HG03457 (cell line): ENCODE measurements at regions not wholly inside any gene's neighbourhood (a gene's known extent, or its start where the extent isn't known, plus 50 kb on each side); places are given as distances from the start of the nearest gene placed in this dataset.

Source experiments
- ATAC-seq: cut with Tn5 transposase; IDR thresholded peaks from one replicate; pipeline ENCODE4 v1.9.1; 2021; ENCODE audit warnings: moderate number of reproducible peaks; ENCODE audit not compliant: unreplicated experiment

DNA sequence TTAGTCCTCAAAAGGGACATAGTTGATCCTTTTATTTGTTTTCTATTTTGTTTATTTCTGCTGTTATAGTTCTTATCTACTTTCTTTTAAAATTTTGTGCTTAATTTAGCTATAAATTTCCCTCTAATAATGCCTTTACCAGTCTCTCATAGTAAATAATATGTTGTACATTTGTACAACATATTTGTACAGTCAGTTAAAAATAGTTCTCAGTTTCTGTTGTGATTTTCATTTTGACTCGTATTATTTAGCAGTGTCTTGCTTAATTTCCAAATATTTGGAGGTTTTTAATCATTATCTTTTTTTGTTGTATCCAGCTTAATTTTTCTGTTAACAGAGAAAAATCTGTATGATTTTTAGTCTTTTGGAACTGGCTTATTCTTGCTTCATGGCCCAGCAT lies 443.6 kb upstream of the TRIB2 start:
- ATAC-seq: no peak

DNA sequence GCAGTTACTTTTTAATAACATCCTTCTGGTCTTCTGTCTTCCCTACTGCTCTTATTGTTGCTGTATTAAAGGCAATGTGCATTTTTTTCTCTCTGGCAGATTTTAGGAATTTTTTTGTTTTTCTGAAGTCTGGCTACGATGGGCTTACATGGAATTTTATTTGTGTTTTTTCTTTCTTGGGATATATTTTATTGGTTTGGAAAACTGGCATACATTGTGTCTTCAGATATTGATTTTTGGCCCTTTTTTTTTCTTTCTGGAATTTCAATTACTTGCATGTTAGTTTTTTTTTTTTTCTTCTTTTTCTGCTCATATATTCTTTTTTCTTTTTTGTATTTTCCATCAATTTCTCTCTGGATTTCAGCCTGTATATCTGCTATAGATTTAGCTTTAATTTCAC lies 442.1 kb upstream of the TRIB2 start:
- no peak for ATAC-seq

DNA sequence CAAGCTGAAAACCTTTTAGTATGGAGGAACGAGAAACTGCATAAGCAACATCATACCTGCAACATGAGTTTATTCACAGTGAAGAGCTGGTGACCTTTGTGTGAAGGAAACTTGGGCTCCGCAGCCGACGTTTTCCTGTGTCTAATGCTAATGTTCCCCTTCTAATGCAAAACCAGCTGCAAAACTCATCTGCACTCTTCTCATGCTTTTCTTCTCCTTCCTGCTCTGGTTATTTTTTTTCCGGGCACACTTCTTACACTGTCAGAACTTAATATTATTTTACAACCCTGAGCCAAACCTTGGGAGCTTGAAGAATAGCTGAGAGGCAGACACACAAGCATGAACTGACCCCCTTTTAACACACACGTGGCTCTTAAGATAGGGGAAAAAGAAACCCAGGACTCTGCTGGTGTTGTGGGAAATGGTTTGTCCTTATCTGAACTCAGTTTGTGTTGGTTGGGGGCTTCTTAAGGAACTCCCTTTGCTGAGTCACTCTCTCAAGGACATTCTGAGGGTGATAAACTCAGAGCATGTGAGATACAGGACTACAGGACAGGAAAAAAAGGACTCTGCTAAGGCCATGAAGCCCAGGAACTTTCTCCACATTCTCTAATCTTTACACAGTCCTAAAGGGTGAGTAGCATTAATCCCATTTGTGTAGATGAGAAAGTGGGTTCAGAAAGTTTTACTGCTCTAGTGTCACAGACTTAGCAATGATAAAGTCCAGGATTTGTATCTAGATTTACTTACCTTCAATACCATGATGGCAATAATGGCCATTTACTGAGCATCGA lies 439.3 kb upstream of the TRIB2 start:
- ATAC-seq: no peak

DNA sequence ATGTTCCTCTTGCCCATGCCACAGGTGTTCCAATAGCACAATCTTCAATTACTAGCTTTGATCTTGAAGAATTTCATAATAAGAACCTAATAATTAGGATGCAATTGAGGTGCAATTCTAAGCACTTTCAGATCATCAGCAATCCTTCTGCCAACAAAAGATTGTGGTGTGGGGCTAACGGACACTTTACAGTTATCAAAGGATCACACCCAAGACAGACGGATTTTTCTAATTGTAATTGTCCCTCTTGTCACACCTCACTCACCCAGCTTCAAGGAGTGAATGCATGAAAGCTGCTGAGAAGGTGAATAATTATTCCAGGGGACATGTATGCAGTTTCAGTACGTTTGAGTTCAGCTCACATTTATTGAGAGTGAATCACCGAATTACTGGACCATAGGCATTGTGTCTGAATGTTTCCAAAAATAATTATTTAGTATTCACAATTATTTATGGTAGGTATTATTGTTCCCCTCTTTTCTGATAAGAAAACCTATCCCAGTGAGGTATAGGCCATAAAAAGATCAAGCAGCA lies 438.5 kb upstream of the TRIB2 start:
- ATAC-seq: no peak

DNA sequence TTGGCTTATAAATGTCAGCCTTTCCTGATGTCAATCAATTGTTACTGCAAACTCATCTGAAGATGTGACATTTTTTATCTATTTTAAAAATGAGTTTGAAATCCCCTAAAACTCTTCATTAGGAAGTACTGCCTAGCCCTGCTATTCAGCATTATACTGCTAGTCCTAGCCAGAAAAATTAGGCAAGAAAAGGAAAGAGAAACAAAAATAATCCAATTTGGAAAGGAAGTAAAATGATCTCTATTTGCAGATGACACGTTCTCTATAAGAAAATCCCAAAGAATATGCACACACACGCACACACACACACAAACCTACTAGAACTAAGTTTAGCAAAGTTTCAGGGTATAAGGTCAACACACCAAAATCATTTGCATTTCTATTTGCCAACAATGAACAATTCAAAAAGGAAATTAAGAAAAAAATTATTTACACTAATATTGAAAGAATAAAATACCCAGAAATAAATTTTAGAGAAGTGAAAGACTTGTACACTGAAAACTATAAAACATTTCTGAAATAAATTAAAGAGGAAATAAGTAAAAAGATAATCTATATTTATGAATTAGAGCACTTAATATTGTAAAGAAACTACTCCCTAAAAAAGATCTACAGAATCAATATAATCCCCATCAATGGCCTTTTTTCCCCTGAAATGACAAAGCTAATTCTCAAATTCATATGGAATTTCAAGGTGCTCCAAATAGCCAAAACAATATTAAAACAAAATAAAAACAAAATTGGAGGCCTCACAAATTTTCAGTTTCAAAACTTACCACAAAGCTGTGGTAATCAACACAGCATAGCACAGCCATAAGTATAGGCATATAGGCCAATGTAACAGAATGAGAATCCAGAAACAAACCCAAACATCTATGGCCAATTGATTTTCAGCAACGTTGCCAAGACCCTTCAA lies 433.7 kb upstream of the TRIB2 start:
- peak; percentile 84 for ATAC-seq

DNA sequence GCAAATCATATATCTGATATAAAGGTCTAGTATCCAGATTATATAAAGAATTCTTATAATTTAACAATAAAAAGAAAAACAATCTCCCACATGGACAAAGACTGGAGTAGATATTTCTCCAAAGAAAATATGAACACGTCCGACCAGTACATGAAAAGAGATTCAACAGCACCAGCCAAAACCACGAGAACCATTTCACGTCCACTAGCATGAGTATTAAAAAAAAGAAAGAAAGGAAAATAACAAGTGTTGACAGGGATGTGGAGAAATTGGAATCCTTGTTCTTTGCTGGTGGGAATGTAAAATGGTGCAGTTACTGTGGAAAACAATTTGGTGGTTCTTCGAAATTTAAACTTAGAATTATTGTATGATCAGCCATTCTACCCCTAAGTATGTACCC lies 432.7 kb upstream of the TRIB2 start:
- no peak for ATAC-seq

DNA sequence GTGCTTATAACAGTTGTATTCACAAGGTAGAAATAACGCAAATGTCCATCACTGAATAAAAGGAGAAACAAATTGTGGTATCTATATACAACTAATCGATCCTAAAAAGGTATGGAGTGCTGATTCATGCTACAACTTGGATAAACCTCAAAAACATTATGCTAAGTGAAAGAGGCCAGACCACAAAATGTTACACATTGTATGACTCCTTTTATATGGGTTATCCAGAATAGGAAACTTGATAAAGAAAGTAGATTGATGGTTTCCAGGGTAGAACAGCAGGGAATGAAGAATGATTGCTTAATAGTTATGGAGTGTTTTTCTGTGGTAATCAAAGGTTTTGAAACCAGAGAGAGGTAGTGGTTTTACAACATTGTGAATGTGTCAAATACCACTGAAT lies 432.2 kb upstream of the TRIB2 start:
- ATAC-seq: no peak

DNA sequence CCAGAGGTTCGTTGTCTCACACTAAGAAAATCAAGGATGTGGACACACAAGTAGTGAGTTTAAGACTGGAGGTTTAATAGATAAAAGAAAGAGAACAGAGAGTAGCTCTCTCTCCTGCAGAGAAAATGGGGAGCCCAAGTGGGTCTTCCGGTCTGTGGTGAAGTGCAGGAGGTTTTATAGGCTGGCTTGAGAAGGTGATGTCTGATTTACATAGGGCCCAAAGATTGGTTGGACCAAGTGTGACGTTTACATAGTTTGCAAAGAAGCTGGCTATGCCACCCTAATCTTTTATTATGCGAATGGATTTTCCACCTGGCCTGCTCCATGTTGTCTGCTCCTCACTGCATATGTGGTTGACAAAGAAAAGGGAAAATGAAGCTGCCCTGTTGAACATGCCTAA lies 430.4 kb upstream of the TRIB2 start:
- no peak for ATAC-seq

DNA sequence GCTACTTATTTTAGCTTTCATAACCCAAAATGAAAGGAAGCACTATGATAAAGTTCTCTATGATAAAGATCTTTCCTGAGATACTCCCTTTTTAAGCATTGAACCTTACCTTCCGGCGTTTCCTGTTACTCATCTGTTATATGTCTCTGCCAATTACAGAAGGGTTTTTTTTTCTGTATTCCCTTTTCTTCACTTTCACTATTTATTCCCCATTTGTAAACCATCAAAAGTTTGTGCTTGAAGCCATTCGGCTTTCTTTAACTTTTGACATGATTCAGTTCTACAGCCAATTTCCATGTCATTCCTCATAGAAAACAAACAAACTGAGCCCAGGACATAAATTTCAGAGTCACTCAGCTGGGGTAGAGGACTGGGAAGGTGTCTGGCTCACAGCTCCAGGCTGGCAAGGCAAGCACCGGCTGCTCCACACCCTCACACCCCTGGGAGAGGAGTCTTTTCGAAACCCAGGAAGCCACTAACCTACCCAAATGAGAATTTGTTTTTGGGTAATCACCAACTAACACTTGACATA lies 429.4 kb upstream of the TRIB2 start:
- no peak for ATAC-seq

DNA sequence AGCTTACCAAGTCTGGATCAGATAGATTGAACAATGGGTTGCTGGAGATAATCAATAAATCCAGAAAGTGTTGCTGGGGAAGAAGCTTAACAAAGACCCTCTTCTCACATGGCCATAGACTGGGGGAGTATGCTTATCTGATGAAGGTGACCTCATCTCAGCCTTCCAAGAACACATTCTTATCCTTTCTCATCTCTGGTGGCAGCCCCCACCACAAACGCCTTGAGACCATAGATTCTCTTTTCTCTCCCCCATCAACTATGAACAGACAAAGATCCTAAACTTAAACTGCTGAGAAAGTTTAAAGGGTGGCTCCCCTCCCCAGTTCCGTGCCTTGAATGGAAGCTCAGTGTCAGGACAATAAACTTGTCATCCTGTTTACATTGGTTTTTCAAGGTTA lies 428.7 kb upstream of the TRIB2 start:
- no peak for ATAC-seq

DNA sequence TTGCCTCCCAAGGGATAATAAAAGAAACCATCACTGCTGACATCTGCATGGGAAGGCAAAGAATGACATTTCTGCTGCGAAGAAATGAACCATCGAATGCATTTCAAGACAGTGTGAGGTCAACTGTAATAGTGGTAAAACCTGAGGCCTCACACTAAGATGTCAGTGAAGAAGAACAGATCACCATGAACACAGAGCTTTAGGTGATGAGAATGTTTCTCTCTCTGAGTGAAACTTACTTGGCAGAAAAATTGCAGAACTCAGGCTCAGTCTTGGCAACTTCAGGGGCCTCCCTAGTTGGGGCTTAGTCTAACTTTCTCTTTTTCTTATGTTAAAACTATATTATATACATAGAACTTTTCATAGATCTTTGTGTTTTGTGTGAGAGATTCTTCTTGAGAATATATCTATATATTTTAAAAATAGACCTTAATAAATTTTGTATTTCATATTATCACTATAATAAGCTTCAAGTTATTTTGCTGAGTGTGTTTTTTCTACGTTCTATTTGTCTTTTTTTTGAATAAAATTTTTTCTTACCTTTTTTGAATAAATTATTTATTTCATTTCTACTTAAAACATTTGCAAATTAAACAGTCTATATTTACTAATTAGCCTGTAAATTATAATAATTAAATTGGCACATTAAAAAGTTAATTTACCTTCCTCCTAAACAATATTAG lies 427.5 kb upstream of the TRIB2 start:
- no peak for ATAC-seq

DNA sequence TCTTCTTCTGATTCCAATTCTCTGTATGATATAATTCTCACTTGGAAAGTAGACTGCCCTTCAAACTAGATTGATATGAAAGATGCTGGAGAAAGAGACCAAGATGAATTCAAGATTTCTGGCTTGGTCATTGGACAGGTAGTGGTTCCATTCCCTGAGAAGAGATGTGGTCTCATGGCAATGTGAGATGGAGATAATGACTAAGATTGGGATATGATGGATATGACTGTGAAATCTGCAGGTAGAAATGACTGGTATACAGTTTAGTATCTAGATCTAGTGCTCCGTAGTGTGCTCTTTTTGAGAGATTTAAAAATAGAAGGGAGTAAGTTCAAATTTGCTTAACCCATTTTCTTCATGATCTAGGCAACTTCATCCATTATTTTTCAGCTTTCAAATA lies 425.4 kb upstream of the TRIB2 start:
- ATAC-seq: no peak

DNA sequence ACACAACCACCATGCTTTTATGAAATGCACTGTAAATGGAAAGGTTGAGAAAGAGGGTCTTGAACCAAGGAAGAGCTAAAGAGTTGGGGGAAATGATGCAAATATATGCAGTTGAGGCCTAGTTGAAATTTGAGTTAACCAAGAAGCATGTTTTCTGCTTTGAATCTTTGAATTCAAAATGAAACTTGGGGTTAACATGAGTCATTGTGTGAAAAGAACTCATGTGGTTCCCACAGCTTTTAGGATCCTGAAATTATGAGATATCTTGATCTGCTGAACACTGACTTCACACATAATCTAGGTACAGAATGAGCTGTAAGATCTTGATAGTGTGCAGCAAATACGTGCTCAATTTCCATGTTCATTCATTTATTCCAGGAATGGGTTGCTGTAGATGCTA lies 422.9 kb upstream of the TRIB2 start:
- ATAC-seq: peak; percentile 95

DNA sequence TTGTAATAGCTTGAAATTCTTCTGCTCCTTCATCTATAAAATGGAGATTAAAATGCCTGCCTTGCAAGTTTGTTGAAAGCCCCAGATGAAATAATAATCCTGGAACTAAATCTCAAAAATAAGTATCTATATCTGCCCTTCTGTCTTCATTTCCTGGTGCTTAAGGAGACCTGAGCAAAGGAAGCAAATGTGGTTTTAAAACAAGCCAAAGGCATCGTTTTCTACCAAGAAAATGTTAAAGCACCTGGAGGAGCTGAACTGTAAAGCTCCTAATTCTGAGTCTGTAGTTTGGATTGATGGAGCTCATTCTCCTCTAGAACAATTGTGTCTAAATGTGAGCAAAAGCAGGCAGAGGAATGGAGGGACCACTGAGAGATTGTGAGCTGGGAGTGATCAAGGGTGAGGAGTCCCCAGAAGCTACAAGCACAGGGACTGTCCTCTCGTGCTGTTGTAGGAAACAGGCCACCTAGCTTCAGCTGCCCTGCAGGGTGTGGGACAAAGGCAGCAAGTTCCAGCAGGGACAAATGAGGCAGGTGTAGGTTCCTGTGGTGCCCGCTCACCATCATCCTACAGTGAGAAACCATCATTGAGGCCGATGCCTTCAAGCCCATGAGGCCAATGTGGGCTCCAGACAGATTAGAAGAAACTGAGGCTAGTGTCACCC lies 420.7 kb upstream of the TRIB2 start:
- no peak for ATAC-seq

DNA sequence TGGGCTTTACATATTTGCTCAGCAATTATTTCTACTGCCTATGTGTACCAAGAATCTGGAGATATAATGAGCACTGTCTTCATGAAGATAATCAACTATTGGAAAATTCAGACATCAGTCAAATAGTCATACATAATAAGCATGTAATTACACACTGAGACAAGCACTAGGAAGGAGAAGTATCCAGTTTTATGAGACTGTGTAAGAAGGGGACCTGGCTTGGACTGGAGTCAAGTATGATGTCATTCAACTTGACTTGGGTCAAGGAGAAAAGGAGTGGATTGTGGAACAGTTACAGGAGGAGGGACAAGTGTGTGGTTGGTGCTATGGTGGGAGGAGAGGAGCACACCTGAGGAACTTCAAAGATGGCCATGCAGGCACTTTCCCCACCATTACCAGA lies 419.8 kb upstream of the TRIB2 start:
- ATAC-seq: no peak

DNA sequence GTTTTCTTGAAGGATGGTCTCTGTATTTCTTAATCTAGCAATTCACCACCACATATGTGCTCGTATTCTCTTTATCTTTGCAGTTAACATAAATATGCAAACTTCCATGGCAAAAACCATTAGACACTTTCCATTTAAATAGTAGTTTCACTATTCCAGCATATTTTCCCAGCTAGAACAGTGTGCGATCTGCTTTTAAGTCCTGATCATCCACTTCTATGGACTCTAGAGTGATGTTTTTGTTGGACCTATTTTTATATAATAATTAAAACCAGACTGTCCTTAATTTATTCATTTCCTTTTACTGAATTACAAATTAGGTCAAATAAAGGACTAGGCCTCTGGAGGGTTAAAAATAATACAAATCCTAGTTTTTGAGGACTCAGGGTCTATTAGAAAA lies 418.4 kb upstream of the TRIB2 start:
- ATAC-seq: no peak

DNA sequence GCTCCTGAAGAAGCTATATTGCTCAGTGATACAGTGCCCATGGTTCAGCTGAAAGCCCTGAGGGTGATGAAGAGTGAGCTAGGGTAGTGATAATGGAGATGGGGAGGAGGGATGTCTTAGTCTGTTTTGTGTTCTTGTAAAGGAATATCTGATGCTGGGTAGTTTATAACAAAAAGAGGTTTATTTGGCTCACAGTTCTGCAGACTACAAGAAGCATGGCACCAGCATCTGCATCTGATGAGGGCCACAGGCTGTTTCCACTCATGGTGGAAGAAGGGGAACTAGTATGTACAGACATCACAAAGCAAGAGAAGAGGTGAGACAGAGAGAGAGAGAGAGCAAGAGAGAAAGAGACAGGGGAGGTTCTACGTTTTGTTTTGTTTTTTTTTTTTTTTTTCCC lies 417.3 kb upstream of the TRIB2 start:
- no peak for ATAC-seq

DNA sequence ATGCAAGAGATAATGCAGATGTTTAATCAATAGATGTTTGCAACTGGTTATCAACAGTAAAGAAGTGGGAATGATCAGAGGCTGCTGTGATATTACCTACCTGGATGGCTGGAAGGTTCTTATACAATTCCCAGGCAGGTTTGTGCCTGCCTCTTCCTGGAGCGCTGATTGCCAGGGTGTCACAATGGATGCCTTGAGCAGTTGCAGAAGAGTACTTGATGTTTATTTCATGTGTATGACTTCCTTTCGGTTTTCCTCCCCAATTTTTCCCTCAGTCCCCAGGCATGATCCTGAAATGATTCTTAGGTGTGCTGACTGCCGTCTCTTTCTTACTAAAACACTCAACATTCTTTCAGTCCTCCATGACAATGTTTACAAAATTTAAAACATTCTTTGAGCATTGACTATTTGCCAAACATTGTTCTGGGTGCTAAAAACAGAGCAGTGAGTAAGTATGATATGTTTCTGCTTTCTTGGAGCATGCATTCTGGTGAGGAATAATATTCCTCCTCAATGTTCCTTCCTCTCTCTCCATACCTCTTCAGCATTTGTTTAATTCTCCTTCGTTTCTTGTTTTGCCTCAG lies 416.6 kb upstream of the TRIB2 start:
- ATAC-seq: no peak

DNA sequence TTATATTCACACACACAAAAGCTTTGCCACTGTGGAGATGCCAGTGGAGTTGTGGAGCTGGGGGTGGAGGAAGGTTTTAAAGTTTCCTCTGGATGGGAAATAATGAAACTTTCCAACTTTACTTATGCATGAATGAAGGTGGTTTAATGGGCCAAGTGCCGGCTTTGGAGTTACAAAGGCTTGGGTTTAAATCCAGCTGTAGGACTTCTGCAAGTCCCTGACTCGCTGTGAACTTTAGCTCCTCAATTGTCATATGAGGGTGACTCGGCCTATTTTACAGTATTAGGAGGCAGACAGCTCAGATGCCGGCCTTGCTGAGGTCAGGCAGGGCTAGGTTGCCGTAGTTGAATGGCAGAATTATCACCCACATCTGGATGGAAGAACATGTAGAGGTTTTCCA lies 415.8 kb upstream of the TRIB2 start:
- ATAC-seq: no peak

DNA sequence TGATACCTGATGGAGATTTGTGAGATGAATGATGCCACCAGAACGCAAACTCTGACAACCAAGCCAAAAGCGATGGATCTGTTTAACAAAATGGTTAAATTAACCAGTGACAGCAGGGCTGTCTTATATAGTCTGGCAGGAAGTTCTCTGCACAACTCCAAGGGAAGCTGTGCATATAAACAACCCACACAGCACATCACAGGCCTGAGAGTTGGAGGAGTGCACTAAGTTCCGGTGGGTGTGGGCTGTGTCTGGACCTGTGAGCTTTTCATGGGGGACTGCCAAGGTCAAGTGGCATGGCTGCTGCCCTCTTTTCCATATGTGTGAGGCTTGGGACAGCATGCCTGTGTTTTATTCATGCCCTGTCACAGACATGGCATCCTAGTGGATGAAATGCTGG lies 414.6 kb upstream of the TRIB2 start:
- ATAC-seq: no peak
